Central memory CD8-positive, alpha-beta T cell (primary cell): ENCODE measurements at regions not wholly inside any gene's neighbourhood (a gene's known extent, or its start where the extent isn't known, plus 50 kb on each side); places are given as distances from the start of the nearest gene placed in this dataset.
A peak's percentile ranks its signal among the peaks of the same experiment; 100 is the strongest.

Experiments
- ATAC-seq: fragments of 150-1000 bp; cut with Tn5 transposase; replicated peaks from 2 replicates; pipeline ENCODE4 v1.10.0; 2022; ENCODE audit warnings: mild to moderate bottlenecking, moderate FRiP score, moderate number of reproducible peaks; ENCODE audit not compliant: poor library complexity, severe bottlenecking; ENCODE audit errors: extremely low read depth
- DNase-seq, 2 donors: peaks; one replicate each; pipeline ENCODE4 v3.0.0; 2021; ENCODE audit warnings: low spot score in 2 of 2
- H3K27ac Mint-ChIP-seq: one replicate; pipeline ENCODE4 v1.8.0; 2022; ENCODE audit warnings: low read depth, mild to moderate bottlenecking, moderate library complexity, mixed read lengths
- H3K27me3 Mint-ChIP-seq: one replicate; pipeline ENCODE4 v1.8.0; 2022; ENCODE audit warnings: mixed read lengths
- H3K36me3 Mint-ChIP-seq: one replicate; pipeline ENCODE4 v1.8.0; 2022; ENCODE audit warnings: mild to moderate bottlenecking, moderate library complexity, mixed read lengths; ENCODE audit not compliant: insufficient read depth
- H3K4me1 Mint-ChIP-seq: one replicate; pipeline ENCODE4 v1.8.0; 2022; ENCODE audit warnings: mixed read lengths
- H3K4me3 Mint-ChIP-seq: one replicate; pipeline ENCODE4 v1.8.0; 2022; ENCODE audit warnings: mild to moderate bottlenecking, moderate library complexity, mixed read lengths
- H3K9me3 Mint-ChIP-seq: one replicate; pipeline ENCODE4 v1.8.0; 2022; ENCODE audit warnings: mixed read lengths

- Mint-ChIP-seq H3K27me3 (no peaks in the 10 kb centered on the region), H3K4me1 (no peaks in the 10 kb centered on the region), H3K36me3 (no peaks in the 10 kb centered on the region), H3K9me3 (no peaks in the 10 kb centered on the region), H3K27ac (peak overlapping the region; percentile 69), H3K4me3 (peak overlapping the region; percentile 57)
- DNase-seq (no peak), ATAC-seq (no peak)
Observed at GRCh38 chr5:52469835-52470234, 317.9 kb upstream of the ITGA1 start.

DNA sequence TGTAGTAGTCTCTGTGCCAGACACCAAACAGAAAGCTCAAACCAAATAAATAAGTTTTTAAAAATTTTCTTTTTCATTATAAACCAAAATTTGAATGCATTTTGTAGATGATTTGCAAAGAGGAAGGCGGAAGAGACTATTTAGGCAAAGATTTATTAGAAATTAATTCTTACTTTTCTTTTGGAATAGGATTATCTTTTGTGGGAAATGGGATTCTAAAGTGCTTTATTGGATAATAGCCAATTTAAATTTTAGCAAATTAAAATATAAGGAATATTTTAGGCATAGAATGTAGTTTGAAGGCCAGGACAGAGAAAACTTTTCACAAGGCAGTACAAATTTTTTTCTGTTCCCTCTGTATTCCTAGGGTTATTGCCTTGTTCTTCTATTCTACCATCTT is 311.4 kb upstream of the ITGA1 start:
- Mint-ChIP-seq H3K27me3 (no peaks in the 10 kb centered on the region), H3K36me3 (no peaks in the 10 kb centered on the region), H3K4me1 (no peaks in the 10 kb centered on the region), H3K9me3 (no peaks in the 10 kb centered on the region), H3K4me3 (no peak overlapping the region), H3K27ac (no peak overlapping the region)
- no peak for DNase-seq
- ATAC-seq = no peak

DNA sequence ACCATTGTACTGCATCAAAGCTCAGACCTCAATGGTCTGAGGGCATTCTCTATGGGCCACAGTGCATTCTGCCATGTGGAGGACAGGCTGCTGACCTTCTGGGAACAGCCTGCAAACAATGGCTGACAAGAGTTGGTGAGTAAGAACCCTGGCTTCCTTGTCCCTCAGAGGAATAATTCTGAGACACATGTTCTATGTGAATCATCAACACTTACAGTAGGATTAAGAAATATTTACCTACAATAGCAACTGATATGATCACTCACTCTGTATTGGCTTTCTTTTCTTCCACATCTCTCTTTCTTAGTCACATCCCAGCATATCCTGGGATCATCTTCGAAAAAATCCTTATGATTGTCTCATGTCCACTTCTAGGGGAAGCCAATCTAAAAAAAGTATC is 306.5 kb upstream of the ITGA1 start:
- H3K27me3 Mint-ChIP-seq = no peaks in the 10 kb centered on the region
- no peak for DNase-seq
- H3K36me3 Mint-ChIP-seq = no peaks in the 10 kb centered on the region
- H3K4me3 Mint-ChIP-seq = no peak overlapping the region
- H3K4me1 Mint-ChIP-seq = no peaks in the 10 kb centered on the region
- ATAC-seq = no peak
- no peak overlapping the region for H3K27ac Mint-ChIP-seq
- H3K9me3 Mint-ChIP-seq = no peaks in the 10 kb centered on the region

GRCh38 chr5:52481851-52482250 is 305.9 kb upstream of the ITGA1 start:
- ATAC-seq (no peak), DNase-seq (no peak)
- no peaks in the 10 kb centered on the region for H3K27me3 Mint-ChIP-seq
- H3K27ac Mint-ChIP-seq = no peak overlapping the region
- H3K4me3 Mint-ChIP-seq = no peak overlapping the region
- no peaks in the 10 kb centered on the region for H3K36me3 Mint-ChIP-seq
- no peaks in the 10 kb centered on the region for H3K4me1 Mint-ChIP-seq
- H3K9me3 Mint-ChIP-seq = no peaks in the 10 kb centered on the region

DNA sequence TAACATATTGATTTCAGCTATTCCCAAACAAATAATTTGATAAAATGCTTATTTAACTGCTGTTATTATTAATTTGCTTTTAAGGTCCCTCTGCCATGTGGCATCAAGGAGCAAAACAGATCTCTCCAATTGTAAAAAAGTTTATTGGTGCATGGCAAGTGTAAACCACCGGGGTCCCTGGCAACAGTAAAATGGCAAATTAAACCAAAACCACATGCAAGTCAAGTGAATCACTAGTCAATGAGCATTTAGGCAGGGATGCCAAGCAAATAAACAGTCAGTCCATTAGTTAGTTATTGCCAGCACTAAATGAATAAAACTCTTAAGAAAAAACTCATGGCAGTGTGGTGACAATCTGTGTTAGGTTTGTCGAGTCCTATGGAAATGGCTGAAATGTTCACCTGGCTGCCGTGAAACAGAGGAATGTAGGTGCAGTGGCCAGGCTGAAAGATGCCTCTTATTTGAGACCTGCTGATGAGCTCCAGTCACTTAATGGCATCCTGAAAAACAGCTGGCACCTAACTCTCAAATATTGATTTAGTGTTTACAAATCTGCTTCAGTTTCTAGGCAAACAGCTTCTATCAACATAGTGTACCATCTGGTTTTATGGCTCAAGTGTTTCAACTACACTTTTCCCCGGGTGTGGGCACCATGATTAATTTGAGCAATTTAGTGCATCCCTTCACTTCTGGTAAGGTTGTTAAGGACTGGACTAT is 296.5 kb upstream of the ITGA1 start:
- Mint-ChIP-seq H3K27me3 (no peaks in the 10 kb centered on the region), H3K27ac (no peak overlapping the region), H3K36me3 (peaks cover 2% of the 10 kb centered on the region), H3K4me3 (no peak overlapping the region), H3K9me3 (no peaks in the 10 kb centered on the region), H3K4me1 (no peaks in the 10 kb centered on the region)
- no peak for ATAC-seq
- DNase-seq = no peak

- Mint-ChIP-seq H3K36me3 (peaks cover 2% of the 10 kb centered on the region), H3K27me3 (no peaks in the 10 kb centered on the region), H3K4me1 (no peaks in the 10 kb centered on the region), H3K4me3 (no peak overlapping the region), H3K27ac (no peak overlapping the region), H3K9me3 (no peaks in the 10 kb centered on the region)
- ATAC-seq (no peak), DNase-seq (no peak)
Observed at GRCh38 chr5:52491818-52492217, 295.9 kb upstream of the ITGA1 start.

DNA sequence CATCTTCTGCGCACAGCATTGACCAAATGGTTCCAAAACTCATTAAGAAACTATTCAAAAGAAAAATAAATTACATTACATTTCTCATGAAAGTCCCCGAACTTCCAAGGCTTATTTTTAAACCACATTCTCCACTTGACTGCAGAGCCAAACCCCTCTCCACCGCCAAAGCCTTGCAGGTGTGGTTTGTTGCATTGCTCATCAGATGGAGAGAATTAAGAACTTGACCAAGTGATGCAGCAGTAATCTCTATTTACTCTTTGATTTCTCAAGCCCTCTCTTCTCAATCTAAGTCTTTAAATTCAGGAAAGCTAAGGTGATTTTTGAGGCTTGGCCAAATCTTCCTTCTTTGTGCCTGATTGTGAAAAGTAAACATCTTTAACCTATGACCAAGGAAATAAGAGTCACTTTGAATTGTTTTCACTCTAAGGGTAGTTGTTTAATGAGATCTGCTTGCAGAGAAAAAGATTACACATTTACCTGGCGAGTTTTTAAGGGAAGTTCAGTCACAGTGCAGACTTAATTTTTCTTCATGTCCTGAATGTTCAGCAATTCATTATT is 290.5 kb upstream of the ITGA1 start:
- no peaks in the 10 kb centered on the region for H3K4me1 Mint-ChIP-seq
- H3K27ac Mint-ChIP-seq = no peak overlapping the region
- H3K36me3 Mint-ChIP-seq = no peaks in the 10 kb centered on the region
- no peaks in the 10 kb centered on the region for H3K9me3 Mint-ChIP-seq
- no peak for ATAC-seq
- no peak for DNase-seq
- H3K27me3 Mint-ChIP-seq = no peaks in the 10 kb centered on the region
- no peak overlapping the region for H3K4me3 Mint-ChIP-seq

DNA sequence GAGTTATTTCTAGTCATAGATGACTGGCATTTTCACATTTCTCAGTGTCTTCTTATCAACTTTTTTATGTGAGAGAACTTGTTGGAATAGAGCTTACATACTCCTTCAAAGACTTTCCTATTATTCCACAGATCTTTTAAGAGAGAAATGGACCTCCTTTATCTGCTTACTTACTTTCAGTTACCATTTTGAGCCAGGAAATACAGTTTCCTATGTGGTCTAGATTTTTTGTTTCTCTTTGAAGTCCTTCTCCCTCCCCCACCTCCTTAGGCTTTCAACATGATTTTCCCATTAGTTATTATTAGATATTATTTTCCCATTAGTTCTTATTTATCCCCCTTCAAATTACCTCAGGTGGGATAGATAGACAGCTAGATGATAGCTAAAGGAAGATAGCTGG is 289.1 kb upstream of the ITGA1 start:
- H3K4me1 Mint-ChIP-seq = no peaks in the 10 kb centered on the region
- H3K4me3 Mint-ChIP-seq = no peak overlapping the region
- no peaks in the 10 kb centered on the region for H3K27me3 Mint-ChIP-seq
- H3K9me3 Mint-ChIP-seq = no peaks in the 10 kb centered on the region
- H3K36me3 Mint-ChIP-seq = no peaks in the 10 kb centered on the region
- ATAC-seq = no peak
- no peak overlapping the region for H3K27ac Mint-ChIP-seq
- no peak for DNase-seq

- Mint-ChIP-seq H3K27ac (no peak overlapping the region), H3K4me3 (no peak overlapping the region), H3K36me3 (no peaks in the 10 kb centered on the region), H3K27me3 (no peaks in the 10 kb centered on the region), H3K9me3 (no peaks in the 10 kb centered on the region), H3K4me1 (no peaks in the 10 kb centered on the region)
- no peak for ATAC-seq
- DNase-seq = no peak
Observed at GRCh38 chr5:52502460-52502999, 285.2 kb upstream of the ITGA1 start.

GRCh38 chr5:52504584-52505240 is 283.0 kb upstream of the ITGA1 start:
- no peak for ATAC-seq
- Mint-ChIP-seq H3K36me3 (no peaks in the 10 kb centered on the region), H3K4me3 (no peak overlapping the region), H3K27me3 (no peaks in the 10 kb centered on the region), H3K4me1 (no peaks in the 10 kb centered on the region), H3K27ac (no peak overlapping the region), H3K9me3 (no peaks in the 10 kb centered on the region)
- DNase-seq = no peak

GRCh38 chr5:52517667-52518066 is 270.0 kb upstream of the ITGA1 start:
- Mint-ChIP-seq H3K27ac (no peak overlapping the region), H3K9me3 (peaks cover 11% of the 10 kb centered on the region), H3K27me3 (no peaks in the 10 kb centered on the region), H3K4me3 (no peak overlapping the region), H3K4me1 (no peaks in the 10 kb centered on the region), H3K36me3 (no peaks in the 10 kb centered on the region)
- DNase-seq = no peak
- no peak for ATAC-seq

DNA sequence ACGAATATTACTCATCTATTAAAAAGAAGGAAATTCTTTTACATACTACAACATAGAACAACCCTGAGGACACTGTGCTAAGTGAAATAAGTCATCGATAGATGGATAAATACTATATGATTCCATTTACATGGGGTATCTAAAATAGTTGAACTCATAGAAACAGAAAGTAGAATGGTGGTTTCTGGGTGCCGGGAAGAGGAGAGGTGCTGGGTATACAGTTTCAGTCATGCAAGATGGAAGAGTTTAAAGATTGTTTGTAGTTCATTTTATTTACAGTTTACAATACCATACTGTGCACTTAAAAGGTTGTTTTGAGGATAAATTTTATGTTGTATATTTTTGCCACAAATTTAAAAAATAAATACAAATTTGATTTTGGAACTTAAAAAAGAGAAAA is 267.5 kb upstream of the ITGA1 start:
- H3K27me3 Mint-ChIP-seq = peaks cover 13% of the 10 kb centered on the region
- peaks cover 11% of the 10 kb centered on the region for H3K9me3 Mint-ChIP-seq
- H3K27ac Mint-ChIP-seq = no peak overlapping the region
- H3K4me1 Mint-ChIP-seq = no peaks in the 10 kb centered on the region
- ATAC-seq = no peak
- DNase-seq = no peak
- H3K36me3 Mint-ChIP-seq = peaks cover 1% of the 10 kb centered on the region
- H3K4me3 Mint-ChIP-seq = no peak overlapping the region

GRCh38 chr5:52521236-52521635 is 266.5 kb upstream of the ITGA1 start:
- ATAC-seq (no peak), DNase-seq (no peak)
- Mint-ChIP-seq H3K4me3 (no peak overlapping the region), H3K36me3 (peaks cover 1% of the 10 kb centered on the region), H3K27ac (no peak overlapping the region), H3K27me3 (peaks cover 13% of the 10 kb centered on the region), H3K9me3 (peaks cover 11% of the 10 kb centered on the region), H3K4me1 (no peaks in the 10 kb centered on the region)
